SK-N-SH (cell line): ENCODE measurements at regions not wholly inside any gene's neighbourhood (a gene's known extent, or its start where the extent isn't known, plus 50 kb on each side); places are given as distances from the start of the nearest gene placed in this dataset.
"Not testable (repeated sequence)": the region's sequence is repeated elsewhere in the genome, so short reads cannot be mapped to it uniquely, and the experiment has no call there.

Experiments used
- ELF1 ChIP-seq: IDR thresholded peaks from 2 replicates; pipeline ENCODE4 v1.4.0; 2012
- EP300 ChIP-seq, 2 experiments: IDR thresholded peaks; 2 replicates each; pipeline versions ENCODE4 v1.4.0 to v1.6.1; 2012; ENCODE audit warnings: borderline replicate concordance in 1 of 2, low read depth in 1 of 2, low read length in 1 of 2
- FOXM1 ChIP-seq: IDR thresholded peaks from 2 replicates; pipeline ENCODE4 v1.4.0; 2012; ENCODE audit warnings: low read depth, mild to moderate bottlenecking
- JUND ChIP-seq: IDR thresholded peaks from 2 replicates; pipeline ENCODE4 v1.4.0; 2012
- TAF1 ChIP-seq: IDR thresholded peaks from 2 replicates; pipeline ENCODE4 v1.6.1; 2012; ENCODE audit warnings: low read depth, mild to moderate bottlenecking, low read length, moderate library complexity, borderline replicate concordance
- TEAD4 ChIP-seq: IDR thresholded peaks from 2 replicates; pipeline ENCODE4 v1.4.0; 2012; ENCODE audit warnings: mild to moderate bottlenecking, borderline replicate concordance; ENCODE audit not compliant: insufficient read depth
- YY1 ChIP-seq: IDR thresholded peaks from 2 replicates; pipeline ENCODE4 v1.4.0; 2012; ENCODE audit warnings: low read depth, mild to moderate bottlenecking
- TF ChIP-seq, protein P1 (sequence below): fragments of 200-600 bp; sonication (generic); IDR thresholded peaks from 2 replicates; pipeline ENCODE4 v1.6.1; 2017; ENCODE audit warnings: antibody characterized with exemption, mild to moderate bottlenecking, moderate library complexity
- TF ChIP-seq, protein P2 (sequence below): IDR thresholded peaks from 2 replicates; pipeline ENCODE4 v1.4.0; 2012; ENCODE audit warnings: low read depth

DNA sequence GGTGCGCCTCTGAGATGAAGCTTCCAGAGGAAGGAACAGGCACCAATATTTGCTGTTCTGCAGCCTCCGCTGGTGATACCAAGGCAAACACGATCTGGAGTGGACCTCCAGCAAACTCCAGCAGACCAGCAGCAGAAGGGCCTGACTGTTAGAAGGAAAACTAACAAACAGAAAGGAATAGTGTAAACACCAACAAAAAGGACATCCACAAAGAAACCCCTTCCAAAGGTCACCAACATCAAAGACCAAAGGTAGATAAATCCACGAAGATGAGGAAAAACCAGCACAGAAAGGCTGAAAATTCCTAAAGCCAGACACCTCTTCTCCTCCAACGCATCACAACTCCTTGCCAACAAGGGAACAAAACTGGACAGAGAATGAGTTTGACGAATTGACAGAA lies 68.1 kb upstream of the LIPC start:
- not testable (repeated sequence) for TF ChIP-seq JUND; YY1; TEAD4; ELF1; FOXM1; TAF1; EP300 (IDR thresholded peaks at IDR 0.05; ENCODE audit: borderline replicate concordance in 1 of 2, low read depth in 1 of 2, low read length in 1 of 2)
- TF ChIP-seq, protein P1, sequence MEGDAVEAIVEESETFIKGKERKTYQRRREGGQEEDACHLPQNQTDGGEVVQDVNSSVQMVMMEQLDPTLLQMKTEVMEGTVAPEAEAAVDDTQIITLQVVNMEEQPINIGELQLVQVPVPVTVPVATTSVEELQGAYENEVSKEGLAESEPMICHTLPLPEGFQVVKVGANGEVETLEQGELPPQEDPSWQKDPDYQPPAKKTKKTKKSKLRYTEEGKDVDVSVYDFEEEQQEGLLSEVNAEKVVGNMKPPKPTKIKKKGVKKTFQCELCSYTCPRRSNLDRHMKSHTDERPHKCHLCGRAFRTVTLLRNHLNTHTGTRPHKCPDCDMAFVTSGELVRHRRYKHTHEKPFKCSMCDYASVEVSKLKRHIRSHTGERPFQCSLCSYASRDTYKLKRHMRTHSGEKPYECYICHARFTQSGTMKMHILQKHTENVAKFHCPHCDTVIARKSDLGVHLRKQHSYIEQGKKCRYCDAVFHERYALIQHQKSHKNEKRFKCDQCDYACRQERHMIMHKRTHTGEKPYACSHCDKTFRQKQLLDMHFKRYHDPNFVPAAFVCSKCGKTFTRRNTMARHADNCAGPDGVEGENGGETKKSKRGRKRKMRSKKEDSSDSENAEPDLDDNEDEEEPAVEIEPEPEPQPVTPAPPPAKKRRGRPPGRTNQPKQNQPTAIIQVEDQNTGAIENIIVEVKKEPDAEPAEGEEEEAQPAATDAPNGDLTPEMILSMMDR: not testable (repeated sequence)
- TF ChIP-seq, protein P2, sequence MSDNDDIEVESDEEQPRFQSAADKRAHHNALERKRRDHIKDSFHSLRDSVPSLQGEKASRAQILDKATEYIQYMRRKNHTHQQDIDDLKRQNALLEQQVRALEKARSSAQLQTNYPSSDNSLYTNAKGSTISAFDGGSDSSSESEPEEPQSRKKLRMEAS: not testable (repeated sequence)
